IPS DF 4.7 (cell line): ENCODE measurements at regions not wholly inside any gene's neighbourhood (a gene's known extent, or its start where the extent isn't known, plus 50 kb on each side); places are given as distances from the start of the nearest gene placed in this dataset.

Source experiments
- DNase-seq: peaks from one replicate; pipeline ENCODE4 v3.0.0-alpha.2; 2013; ENCODE audit warnings: low spot score; ENCODE audit errors: extremely low read depth

DNA sequence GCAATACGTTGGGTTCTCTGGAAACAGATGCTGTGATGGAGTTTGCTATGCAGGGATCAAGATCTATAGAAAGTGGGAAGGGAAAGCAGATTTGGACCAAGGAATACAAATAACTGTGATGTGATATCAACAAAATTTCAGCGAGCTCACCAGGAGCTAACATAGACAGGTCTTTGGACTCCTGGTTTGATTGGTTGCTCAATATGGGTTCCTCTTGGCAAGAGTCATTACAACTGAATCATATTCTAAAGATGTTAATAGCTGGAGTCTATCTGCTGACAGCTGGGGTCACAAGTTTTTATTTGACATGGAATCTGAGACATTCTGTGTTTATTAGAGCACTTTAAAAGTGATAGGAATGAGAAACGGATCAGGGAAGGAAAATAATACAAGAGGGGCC, 637.6 kb upstream of the GNPDA2 start:
- DNase-seq = no peak

DNA sequence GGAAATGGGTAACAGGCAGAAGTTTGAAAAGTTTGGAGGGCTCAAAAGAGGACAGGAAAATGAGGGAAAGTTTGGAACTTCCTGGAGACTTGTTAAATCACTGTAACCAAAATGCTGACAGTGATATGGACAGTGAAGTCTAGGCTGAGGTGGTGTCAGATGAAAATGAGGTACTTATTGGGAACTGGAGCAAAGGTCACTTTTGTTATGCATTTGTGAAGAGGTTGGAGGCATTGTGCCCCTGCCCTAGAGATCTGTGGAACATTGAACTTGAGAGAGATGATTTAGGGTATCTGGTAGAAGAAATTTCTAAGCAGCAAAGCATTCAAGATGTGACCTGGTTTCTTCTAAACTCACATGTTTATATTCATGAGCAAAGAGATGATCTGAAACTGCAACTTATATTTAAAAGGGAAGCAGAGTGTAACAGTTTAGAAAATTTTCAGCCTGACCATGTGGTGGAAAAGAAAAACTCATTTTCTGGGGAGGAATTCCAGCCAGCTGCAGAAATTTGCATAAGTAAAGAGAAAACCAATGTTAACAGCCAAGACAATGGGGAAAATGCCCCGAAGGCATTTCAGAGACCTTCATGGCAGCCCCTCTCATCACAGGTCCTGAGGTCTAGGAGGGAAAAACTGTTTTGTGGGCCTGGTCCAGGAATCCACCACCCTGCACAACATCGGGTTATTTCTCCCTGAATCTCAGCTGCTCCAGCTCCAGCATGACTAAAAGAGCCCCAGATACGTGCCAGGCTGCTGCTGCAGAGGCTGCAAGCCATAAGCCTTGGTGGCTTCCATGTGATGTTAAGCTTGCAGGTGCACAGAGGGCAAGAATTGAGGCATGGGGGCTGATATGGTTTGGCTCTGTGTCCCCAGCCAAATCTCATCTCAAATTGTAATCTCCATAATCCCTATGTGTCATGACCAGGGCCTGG, 632.5 kb upstream of the GNPDA2 start:
- peak; percentile 14 for DNase-seq

DNA sequence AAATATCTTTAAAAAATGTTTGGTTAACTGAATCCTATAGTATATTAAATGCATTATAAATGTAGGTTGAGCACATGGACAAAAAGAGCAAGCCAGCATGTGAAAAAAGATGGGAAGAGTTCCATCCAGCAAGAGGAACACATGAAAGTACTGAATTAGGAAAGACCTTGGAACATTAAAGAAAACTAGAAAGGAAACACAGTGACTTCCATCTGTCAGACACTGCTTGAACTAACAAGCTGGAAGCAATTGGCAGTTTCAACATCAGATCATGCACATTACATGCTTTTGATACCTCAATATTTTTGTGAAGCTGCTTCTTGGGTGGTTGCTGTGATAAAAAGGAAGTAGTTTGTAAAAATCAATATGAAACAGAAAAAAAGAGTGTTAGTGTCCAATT, 626.8 kb upstream of the GNPDA2 start:
- DNase-seq = no peak

DNA sequence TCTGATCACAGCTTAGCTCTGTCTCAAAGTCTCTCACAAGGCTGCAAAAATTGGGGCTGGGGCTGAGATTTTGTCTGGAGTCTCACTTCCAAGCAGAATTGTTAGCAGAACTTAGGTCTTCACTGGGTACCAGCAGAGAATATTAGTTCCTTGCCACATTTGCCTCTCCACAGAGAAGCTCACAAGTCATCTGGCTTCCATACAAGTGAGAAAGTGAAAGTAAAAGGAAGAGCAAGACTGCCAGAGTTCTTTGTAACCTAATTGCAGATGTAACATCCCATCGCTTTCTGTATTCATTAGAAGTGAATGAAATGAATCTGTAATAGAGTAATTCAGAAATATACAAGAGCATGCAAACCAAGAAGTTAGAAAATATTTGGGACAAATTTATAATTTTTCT, 624.1 kb upstream of the GNPDA2 start:
- DNase-seq = no peak

DNA sequence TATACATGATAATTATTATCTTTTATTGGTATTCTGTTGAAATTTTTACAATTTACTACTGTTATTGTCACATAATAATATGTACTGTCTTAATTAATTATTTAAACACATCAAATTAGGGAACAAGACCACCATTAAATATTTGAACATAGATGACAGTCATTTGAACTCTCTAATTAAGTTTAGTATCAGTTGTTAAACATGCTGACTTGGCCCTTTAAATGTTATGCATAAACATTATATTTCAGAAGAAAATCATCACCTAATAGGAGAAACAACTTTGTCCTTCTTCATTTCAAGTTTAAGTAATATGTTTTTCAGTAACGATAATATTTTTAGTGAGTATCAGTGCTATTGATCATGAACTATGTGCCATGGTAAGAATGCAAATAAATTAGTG, 623.5 kb upstream of the GNPDA2 start:
- DNase-seq = no peak

DNA sequence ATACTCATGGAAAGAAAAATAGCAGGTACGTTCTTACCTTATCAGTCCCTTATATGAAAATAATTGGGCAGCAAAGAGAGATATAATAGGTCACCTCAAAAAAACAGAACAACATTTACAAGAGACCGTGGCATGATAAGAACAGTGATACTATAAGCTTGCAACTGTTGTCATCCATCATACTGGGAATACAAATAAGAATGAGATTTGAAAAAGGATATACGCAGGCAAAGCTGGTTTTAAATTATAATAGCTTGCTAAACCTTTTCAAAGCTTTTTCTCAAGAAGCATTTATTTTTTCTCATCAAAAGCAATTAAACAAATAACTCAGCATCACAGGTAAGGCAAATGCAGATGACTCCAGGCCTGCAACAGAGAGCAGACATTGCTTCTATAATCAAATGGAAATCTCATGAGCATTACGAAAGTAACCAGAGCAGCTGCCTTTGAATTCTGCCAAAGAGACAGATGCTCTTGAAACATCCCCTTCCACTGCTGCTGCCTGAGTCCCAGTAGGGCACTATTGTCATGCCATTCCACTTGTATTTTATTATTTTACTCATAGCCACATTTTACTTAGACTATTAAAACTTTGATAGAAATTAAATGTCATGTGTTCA, 620.6 kb upstream of the GNPDA2 start:
- DNase-seq = no peak

DNA sequence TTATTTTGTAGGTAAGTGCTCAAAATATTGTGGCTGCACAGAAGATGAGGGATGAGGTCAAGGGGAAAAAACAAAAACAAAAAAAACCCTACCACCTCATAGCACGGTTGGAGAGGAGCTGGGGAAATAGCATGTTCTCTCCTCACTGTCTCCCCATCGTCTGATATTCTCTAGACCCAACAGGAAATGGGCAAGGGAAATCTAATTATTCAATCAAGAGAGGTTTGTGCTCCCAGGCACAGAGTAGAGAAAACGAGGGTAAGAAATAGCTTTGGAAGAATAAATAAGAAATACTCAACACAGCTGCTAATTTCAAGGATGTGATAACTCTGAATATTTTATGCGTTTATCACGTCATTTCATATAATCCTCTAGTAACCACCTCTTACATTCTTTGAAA, 619.2 kb upstream of the GNPDA2 start:
- no peak for DNase-seq

DNA sequence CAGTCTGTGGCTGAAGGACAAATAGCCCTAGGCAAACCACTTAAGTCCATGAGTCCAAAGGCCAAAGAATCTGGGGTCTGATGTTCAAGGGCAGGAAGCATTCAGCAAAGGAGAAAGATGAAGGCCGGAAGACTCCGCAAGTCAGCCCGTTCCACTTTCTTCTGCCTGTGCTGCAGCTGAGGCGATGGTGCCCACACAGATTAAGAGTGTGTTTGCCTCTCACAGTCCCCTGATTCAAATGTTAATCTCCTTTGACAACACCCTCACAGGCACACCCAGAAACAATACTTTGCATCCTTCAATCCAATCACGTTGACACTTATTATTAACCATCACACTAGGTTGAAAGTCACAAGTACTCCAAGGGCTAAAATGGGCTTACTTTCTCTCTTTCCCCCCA, 605.4 kb upstream of the GNPDA2 start:
- DNase-seq = no peak

DNA sequence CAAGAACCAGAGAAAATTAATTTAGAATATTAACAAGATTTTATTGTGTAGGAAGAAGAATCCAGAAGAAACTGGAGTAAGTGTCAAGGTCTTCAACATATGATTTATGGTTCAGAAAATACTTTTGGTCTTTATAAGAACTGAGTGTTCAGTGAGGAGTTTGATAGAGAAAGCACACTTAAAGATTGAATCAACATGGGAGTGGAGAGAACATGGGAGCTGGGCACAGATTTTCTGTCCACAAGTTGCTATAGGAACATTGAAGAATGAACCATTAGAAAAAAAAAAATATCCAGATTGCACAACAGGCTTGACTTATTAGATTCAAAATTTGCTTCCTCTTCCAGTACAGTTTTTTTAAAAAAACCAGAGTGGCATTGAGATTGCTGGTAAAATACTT, 601.2 kb upstream of the GNPDA2 start:
- DNase-seq = no peak

DNA sequence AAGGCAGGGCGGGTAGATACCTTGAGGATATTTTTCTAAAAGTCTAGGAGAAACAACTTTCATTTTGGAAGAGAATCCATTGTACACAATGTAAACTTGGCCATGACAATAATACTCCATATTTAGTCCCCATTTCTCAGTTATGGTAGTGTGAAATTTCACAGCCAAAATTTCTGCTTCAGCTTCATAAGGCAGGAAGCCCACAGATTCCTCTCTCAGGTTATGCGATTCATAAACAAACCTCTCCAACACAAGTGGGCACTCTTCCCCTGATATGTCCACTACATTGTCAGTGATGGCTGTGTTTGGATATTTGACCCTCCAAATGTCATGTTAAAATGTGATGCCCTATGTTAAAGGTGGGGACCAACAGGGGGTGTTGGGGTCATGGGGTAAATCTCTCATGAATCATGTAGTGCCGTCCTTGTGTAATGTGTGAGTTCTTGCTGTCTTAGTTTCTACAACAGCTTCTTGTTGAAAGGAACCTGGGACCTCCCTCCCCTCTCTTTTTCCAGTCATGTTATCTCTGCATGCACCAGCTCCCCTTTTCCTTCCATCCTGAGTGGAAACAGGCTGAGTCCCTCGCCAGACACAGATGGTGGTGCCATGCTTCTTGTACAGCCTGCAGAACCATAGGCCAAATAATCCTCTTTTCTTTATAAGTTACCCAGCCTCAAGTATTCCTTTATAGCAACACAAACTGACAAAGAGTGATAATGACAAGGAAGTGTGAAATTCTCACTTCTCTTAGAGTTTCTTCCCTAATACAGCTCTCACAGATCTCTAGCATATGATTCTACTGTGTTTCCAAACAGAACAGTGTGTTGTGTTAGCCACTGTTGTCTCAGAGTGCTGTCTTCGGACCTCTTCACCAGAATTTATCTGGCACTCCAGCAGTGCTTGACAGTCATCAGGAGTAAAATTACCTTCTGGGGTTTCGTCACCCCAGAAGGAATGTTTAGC, 598.4 kb upstream of the GNPDA2 start:
- no peak for DNase-seq

DNA sequence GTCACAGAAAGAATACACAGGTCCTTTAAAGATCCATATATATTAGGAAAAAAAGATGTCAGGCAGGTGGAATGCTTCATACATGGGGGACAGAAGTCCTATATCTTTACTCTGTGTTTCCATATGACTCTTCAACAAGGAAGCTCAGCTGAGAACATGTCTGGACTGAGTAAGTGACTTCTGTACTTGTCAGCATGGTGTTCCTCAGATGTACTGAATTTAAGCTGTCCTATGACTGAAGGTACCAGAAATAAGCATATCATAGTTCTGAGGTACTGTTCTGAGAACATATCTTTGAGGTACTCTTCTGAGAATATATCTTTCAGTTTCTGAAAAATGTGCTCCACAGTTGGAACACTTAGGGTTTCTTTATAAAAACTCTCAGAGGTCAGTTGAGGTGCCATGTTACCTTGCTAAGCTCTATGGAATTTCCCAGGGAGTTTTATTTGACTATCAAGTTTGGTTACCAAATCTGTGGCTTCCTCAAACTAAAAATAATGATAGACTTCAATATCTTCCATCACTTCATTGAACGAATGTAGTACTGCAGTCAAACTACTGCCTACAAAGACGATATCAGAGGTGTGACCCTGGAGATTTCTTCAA, 597.2 kb upstream of the GNPDA2 start:
- no peak for DNase-seq

DNA sequence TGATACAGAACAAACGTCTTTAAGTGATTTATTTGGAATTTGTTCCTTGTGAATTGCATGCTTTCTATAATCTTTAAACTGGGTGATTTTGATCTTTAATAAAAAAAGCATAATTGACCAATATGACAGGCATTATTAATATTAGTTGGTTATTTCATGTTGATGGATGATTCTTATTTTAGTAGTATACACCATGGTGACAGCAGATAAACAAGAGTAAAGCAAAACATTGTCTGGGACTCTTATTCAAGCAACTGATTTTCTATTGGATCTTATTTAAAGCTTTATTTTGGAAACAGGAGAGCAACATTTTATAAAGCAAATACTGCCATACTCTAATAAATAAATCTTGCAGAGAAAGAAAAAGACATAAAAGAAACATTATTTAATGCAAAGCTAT, 591.4 kb upstream of the GNPDA2 start:
- DNase-seq = no peak

DNA sequence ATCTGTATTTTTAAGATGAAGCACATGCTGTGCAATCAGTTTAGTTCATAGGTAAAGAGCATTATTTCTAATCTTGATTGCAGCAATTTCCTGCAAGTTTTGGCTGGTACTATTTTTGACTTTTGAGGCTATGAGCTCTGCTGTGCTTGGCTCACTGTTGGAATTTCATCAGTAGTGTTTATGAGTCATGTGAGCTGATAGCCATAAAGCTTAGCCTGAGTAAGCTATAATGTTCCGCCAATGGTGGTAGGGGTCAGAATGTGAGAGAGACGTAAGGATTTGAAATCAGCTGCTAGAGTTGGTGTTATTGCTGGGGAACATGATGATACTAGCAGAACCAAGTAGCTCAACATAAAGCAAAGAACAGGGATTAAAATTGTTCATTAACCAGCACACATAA, 590.9 kb upstream of the GNPDA2 start:
- DNase-seq = no peak

DNA sequence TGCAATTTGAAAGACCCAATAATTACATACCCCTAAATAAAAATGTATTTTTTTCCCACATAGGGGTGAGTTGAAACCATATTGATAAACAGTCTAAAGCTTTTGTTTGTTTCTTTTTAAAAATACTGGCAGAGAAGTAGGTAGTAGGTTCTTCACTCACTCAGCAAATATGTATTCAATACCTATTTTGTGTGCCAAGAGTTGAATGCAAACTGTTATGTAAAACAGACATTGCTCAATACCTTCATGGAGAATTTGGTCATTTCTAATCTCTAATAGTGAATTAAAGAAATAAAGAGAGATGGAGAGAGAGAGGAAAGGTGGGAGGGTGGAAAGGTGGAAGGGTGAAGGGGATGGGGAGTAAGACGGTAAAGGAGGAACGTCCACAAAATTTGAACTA, 589.9 kb upstream of the GNPDA2 start:
- DNase-seq = no peak

DNA sequence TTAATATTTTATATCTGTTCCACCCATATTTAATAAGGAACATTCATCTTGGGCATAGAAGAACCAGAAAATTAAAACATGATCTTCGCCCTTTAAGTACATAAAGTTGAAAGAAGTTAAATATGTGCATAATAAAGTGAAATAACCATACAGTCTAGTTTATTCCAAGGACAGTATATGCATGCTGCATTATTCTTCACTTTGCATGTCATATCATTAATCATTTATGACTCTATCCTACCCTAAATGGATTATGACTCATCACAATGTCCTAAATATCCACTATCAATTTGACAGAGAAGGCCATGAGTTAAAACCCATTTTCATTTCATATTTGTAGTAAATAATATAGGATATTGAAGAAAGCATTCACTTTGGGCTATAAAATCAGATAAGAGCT, 576.5 kb upstream of the GNPDA2 start:
- DNase-seq = no peak

DNA sequence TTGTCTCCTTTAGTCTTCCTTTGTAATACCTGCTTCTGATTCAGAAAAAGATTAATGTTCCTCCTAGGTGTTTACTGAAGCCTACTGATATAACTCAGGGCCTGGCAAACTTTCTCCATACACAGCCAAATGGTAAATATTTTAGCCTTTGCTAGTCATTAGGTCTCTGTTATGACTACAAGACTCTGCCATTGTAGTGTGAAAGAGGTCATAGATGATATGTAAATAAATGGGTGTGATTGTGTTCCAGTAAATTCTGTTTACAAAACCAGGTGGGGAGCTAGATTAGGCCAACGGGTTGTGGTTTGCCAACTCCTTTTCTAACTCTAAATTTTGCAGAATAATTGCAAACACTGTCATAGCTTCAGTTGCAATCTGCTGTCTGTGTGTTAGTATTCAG, 568.1 kb upstream of the GNPDA2 start:
- no peak for DNase-seq

DNA sequence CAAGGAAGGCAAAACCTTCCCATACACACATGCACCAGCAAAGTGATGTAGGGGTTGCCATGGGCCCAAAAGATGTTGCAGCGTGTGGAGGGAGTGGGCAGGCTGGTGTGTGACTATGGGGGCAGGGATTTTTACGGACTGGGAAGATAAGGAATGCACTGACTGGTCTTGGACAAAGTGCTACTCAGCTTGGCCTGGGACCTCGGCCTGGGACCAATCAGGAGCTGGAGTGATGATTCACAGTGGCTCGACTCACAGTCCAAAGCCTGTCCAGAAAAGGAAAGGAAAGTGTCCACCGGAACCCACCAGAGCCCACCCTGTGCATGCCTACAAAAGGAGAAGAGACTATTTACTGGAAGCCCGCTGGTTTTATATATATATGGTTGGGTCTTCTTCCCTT, 567.0 kb upstream of the GNPDA2 start:
- no peak for DNase-seq

DNA sequence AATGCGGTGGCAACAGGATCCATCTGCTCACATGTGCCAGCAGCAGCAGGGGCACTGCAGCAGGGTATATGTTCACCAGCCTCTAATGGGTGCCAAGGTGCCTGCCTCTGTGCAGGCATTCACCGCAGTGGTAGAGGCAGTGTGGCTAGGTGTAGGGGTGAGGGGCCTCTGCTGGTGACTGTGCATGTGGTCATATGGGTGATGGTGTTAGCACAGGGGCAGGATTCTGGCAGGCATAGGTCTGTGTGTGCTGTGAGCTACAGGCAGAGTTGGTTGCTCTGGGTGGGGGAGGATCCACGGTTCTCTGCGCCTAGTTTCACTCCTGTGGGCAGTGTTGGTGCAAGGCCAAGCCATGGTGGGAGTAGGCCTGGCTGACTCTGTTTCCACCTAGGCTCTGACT, 566.5 kb upstream of the GNPDA2 start:
- no peak for DNase-seq

DNA sequence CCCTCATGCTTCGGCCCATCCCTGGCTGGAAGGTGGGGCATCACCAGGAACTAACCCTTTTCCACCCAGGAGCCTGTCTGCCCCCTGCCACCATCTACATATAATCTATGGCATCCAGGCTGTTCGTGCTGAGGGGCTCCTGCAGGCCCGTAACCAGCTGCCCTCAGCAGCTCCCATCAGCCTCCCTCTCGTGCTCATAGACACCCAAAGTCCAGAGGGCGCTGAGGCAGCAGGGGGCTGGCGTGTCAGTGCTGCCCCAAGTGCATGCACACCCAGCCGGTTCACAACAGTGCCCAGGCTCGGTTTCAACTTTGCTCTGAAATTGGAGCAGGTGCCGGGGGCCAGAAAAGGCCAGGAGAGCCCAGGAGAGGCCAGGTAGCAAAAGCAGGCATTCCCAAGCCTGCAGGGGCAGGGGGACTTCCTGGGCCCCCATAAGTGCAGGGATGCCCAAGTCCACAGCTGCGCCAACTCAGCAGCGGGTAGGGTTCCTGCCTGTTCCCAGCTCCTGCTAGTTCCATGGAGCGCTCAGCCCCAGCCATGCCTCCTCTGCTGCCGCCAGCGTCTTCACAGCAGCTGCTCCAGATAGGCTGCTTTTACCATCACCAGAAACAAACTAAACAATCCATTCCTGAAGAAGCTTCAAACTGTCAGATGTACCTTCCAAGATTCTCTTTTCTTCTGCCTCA, 558.2 kb upstream of the GNPDA2 start:
- no peak for DNase-seq

DNA sequence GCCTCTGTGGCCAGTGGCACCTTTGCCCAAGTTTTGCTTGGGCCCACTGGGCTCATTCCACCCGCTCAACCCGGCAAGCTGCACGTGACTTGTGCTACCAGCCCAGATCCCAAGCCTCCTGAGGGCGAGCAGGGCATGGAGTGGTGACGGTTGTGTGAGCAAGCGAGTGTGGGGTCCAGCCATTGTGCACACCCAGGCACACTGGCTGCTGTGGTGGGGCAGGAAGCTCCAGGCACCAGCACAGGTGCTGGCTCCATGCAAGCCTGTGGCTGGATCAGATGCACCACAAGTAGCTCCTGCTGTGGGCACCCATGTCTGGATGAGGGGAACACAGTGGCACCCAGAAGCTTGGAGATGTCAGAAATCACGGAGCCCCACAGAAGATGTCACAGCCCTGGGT, 557.0 kb upstream of the GNPDA2 start:
- DNase-seq = no peak

DNA sequence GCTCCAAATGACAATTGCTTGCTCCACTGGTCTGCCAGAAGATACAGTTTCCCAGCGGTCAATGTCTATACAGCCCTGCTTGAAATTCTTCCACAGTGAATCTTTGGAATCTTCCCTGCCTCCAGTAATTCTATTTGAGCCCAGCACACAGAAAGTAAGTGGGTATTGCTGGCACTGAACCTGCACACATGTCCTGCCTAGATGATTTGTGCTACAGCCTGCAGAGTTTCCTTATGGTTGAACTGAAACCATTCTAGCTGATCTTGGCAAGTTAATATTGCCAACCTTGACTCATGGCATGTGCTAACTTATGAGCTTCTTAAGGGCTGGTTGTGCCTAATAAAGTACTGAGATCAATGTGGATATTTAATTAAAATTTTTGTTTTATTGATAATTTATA, 553.8 kb upstream of the GNPDA2 start:
- no peak for DNase-seq
